ENCODE measurements at regions not wholly inside any gene's neighbourhood (a gene's known extent, or its start where the extent isn't known, plus 50 kb on each side); places are given as distances from the start of the nearest gene placed in this dataset.
"Not testable (repeated sequence)": the region's sequence is repeated elsewhere in the genome, so short reads cannot be mapped to it uniquely, and the experiment has no call there.

DNA sequence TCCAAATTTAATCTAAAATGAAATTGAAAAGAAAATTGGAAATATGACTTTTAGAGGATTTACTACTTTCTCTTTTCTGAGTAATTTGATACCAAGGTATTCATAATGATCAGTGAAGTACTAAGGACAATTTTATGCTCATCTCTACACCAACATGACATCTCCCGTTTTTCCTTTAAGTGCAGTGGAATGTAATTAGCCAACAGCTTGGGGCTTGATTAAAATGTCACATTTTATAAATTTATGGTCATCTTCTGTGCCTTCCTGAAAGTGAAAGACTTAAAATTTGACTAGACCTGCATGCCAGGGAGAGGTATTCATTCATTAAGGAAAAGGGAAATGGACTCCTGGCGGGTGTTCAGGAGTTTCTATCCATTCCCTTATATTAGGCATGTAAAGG is 228.2 kb upstream of the CNTN3 start:
- intact Hi-C loops (cut with DNase I), result no loop called here
- Histone ChIP-seq H3K27ac (no peak overlapping the region), H3K4me1 (no peaks in the 10 kb centered on the region), H3K36me3 (no peaks in the 10 kb centered on the region), H3K27me3 (no peaks in the 10 kb centered on the region), H3K9me3 (no peaks in the 10 kb centered on the region), H3K4me3 (no peak overlapping the region)
- DNase-seq (ENCODE audit: extremely low spot score in 2 of 2), result no peak
- TF ChIP-seq POLR2A (IDR thresholded peaks at IDR 0.05), result no peak
- TF ChIP-seq, protein P1, sequence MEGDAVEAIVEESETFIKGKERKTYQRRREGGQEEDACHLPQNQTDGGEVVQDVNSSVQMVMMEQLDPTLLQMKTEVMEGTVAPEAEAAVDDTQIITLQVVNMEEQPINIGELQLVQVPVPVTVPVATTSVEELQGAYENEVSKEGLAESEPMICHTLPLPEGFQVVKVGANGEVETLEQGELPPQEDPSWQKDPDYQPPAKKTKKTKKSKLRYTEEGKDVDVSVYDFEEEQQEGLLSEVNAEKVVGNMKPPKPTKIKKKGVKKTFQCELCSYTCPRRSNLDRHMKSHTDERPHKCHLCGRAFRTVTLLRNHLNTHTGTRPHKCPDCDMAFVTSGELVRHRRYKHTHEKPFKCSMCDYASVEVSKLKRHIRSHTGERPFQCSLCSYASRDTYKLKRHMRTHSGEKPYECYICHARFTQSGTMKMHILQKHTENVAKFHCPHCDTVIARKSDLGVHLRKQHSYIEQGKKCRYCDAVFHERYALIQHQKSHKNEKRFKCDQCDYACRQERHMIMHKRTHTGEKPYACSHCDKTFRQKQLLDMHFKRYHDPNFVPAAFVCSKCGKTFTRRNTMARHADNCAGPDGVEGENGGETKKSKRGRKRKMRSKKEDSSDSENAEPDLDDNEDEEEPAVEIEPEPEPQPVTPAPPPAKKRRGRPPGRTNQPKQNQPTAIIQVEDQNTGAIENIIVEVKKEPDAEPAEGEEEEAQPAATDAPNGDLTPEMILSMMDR (IDR thresholded peaks at IDR 0.05), result no peak
- TF ChIP-seq POLR2AphosphoS5 (IDR thresholded peaks at IDR 0.05; ENCODE audit: insufficient read depth in 1 of 2, low read depth in 1 of 2), result no peak

DNA sequence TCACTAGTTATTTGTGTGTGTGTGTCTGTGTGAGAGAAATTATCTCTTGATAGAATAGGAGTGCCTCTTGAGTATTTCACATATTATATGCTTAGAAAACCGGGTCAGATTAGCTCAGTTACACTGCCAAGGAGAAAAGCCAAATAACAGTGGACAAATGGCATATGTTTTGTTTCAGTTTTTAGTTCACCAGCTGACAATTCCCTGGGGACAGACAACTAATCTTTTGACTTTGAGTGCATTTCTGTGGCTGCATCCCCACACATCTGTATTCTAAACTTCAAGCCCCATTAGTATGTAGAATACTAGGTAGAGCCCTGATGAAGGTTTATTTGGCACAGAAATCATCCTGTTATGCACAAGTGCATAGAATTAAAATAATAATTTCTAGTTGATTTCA is 227.7 kb upstream of the CNTN3 start:
- Histone ChIP-seq H3K27ac (no peak overlapping the region), H3K27me3 (no peaks in the 10 kb centered on the region), H3K4me3 (no peak overlapping the region), H3K9me3 (no peaks in the 10 kb centered on the region), H3K36me3 (no peaks in the 10 kb centered on the region), H3K4me1 (no peaks in the 10 kb centered on the region)
- intact Hi-C loops (cut with DNase I), result no loop called here
- TF ChIP-seq POLR2A (IDR thresholded peaks at IDR 0.05), result no peak
- TF ChIP-seq, protein P1 (IDR thresholded peaks at IDR 0.05), result no peak
- TF ChIP-seq POLR2AphosphoS5 (IDR thresholded peaks at IDR 0.05; ENCODE audit: insufficient read depth in 1 of 2, low read depth in 1 of 2), result no peak
- no peak for DNase-seq (ENCODE audit: extremely low spot score in 2 of 2)

DNA sequence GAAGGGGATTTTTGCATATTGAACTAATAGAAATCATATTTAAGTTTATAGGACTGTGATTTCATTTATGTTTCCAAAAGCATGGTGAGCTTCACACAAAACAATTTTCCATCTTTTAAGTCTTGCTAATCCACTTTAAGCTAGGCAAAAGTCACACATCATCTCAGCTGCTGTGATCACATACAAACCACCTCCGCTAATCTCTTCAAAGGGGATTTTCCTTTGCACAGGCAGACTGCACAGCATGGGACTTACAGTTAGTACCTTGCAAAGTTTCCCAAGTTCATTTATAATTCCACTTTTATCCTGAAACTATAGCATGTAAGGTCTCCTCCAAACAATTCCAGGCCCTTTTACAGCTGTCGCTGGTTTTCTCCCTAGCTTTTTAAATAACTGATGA is 225.1 kb upstream of the CNTN3 start:
- no peak overlapping the region for H3K27ac ChIP-seq
- H3K9me3 ChIP-seq, result no peaks in the 10 kb centered on the region
- TF ChIP-seq POLR2A (IDR thresholded peaks at IDR 0.05) (no peak), POLR2AphosphoS5 (IDR thresholded peaks at IDR 0.05; ENCODE audit: insufficient read depth in 1 of 2, low read depth in 1 of 2) (no peak)
- TF ChIP-seq, protein P1 (IDR thresholded peaks at IDR 0.05), result no peak
- no peak for DNase-seq (ENCODE audit: extremely low spot score in 2 of 2)
- H3K4me1 ChIP-seq, result no peaks in the 10 kb centered on the region
- intact Hi-C loops (cut with DNase I), result loop anchor here (10.0 kb wide), 1 partner anchor 1005 kb away; no protein-coding TSS in a partner anchor
- H3K36me3 ChIP-seq, result no peaks in the 10 kb centered on the region
- no peaks in the 10 kb centered on the region for H3K27me3 ChIP-seq
- no peak overlapping the region for H3K4me3 ChIP-seq

DNA sequence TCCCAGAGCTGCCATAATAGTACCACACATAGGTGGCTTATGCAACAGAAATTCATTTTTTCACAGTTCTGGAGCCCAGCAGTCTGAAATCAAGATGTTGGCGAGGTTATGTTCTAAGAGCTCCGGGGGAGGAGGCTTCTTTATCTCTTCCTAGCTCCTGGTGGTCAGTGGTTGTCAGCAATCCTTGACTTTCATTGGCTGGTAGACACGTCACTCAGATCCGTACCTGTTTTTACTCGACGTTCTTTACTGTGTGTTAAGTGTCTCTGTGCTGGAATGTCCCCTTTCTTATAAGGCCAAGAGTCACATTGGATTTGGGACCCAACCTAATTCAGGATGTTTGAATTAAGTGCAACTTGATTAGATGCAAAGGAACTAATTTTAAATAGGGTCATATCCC is 218.5 kb upstream of the CNTN3 start:
- no peaks in the 10 kb centered on the region for H3K4me1 ChIP-seq
- no peaks in the 10 kb centered on the region for H3K9me3 ChIP-seq
- no peak overlapping the region for H3K27ac ChIP-seq
- H3K4me3 ChIP-seq, result no peak overlapping the region
- intact Hi-C loops (cut with DNase I), result loop anchor here (10.0 kb wide), 1 partner anchor 1012 kb away; no protein-coding TSS in a partner anchor
- no peaks in the 10 kb centered on the region for H3K36me3 ChIP-seq
- H3K27me3 ChIP-seq, result no peaks in the 10 kb centered on the region
- no peak for DNase-seq (ENCODE audit: extremely low spot score in 2 of 2)
- TF ChIP-seq, protein P1 (IDR thresholded peaks at IDR 0.05), result no peak
- TF ChIP-seq POLR2A (IDR thresholded peaks at IDR 0.05), result no peak
- TF ChIP-seq POLR2AphosphoS5 (IDR thresholded peaks at IDR 0.05; ENCODE audit: insufficient read depth in 1 of 2, low read depth in 1 of 2), result no peak

DNA sequence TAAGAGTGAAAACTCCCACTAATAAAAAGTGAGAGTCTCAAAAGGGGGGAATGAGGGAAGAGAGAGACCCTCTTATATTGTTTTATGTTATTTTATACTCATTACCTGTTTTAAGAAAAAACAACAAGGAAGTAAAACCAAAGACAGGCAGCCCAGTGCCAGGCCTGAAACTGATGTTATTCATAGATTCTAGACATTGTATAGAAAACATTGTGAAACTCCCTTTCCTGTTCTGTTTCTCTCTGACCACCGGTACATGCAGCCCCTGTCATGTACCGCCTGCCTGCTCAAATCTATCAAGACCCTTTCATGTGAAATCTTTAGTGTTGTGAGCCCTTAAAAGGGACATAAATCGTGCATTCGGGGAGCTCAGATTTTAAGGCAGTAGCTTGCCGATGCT is 216.4 kb upstream of the CNTN3 start:
- DNase-seq (ENCODE audit: extremely low spot score in 2 of 2); H3K27me3 ChIP-seq; H3K4me3 ChIP-seq; H3K9me3 ChIP-seq; H3K4me1 ChIP-seq; H3K27ac ChIP-seq; H3K36me3 ChIP-seq: not testable (repeated sequence)
- intact Hi-C loops (cut with DNase I), result loop anchor here (10.0 kb wide), 1 partner anchor 1014 kb away; no protein-coding TSS in a partner anchor

DNA sequence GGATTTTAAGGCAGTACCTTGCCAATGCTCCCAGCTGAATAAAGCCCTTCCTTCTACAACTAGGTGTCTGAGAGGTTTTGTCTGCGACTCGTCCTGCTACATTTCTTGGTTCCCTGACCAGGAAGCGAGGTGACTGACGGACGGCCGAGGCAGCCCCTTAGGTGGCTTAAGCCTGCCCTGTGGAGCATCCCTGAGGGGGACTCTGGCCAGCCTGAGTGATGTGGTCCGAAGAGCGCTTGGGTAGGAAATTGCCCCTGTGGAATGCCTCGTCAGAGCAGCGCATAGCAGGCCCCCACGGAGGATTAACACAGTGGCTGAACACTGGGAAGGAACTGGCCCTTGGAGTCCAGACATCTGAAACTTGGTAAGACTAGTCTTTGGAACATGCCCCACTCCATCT is 210.9 kb upstream of the CNTN3 start:
- H3K27me3 ChIP-seq; H3K27ac ChIP-seq; intact Hi-C loops (cut with DNase I); H3K9me3 ChIP-seq; H3K4me1 ChIP-seq; H3K36me3 ChIP-seq; DNase-seq (ENCODE audit: extremely low spot score in 2 of 2); H3K4me3 ChIP-seq: not testable (repeated sequence)
